HFF-Myc (cell line): ENCODE measurements at regions not wholly inside any gene's neighbourhood (a gene's known extent, or its start where the extent isn't known, plus 50 kb on each side); places are given as distances from the start of the nearest gene placed in this dataset.

Experiments used
- DNase-seq: peaks from one replicate; pipeline ENCODE4 v3.0.0-alpha.2; 2011; ENCODE audit warnings: low read depth; ENCODE audit errors: extremely low read depth
- H3K4me3 ChIP-seq: replicated peaks from 2 replicates; pipeline ENCODE4 v1.5.1; 2011; ENCODE audit warnings: low read depth, mild to moderate bottlenecking, control low read depth, low read length
- CTCF ChIP-seq: IDR thresholded peaks from 2 replicates; pipeline ENCODE4 v1.5.1; 2012; ENCODE audit warnings: mild to moderate bottlenecking, low read depth, low read length, control low read depth; ENCODE audit errors: missing control alignments

GRCh38 chr18:10361660-10362059, 92.8 kb upstream of the APCDD1 start:
- H3K4me3 ChIP-seq: no peak overlapping the region
- no peak for DNase-seq
- TF ChIP-seq CTCF: no peak

DNA sequence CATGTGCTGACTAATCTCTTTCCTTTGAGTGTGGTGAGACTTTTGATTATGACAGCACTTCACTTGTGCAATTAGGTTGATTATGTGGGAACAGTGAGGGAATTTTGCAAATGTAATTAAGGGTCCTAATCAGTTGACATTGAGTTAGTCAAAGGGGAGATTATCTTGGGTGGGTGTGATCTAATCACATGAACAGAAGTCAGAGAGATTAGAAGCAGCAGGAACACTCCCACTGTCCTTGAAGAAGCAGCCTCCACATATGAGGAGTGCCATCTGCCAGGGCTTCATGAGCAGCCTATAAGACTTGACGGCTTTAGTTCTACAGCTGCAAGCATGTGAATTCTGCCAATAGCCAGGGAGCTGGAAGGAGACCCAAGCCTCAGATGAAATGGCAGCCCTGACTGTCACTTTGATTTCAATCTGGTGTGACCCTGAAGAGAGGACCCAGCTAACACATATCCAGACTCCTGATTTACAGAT, 89.4 kb upstream of the APCDD1 start:
- H3K4me3 ChIP-seq: no peak overlapping the region
- no peak for DNase-seq
- TF ChIP-seq CTCF: no peak

GRCh38 chr18:10365901-10366300, 88.5 kb upstream of the APCDD1 start:
- DNase-seq: no peak
- no peak for TF ChIP-seq CTCF
- no peak overlapping the region for H3K4me3 ChIP-seq

GRCh38 chr18:10367836-10368235, 86.6 kb upstream of the APCDD1 start:
- DNase-seq: no peak
- H3K4me3 ChIP-seq: no peak overlapping the region
- no peak for TF ChIP-seq CTCF

GRCh38 chr18:10368456-10369453, 85.7 kb upstream of the APCDD1 start:
- no peak for TF ChIP-seq CTCF
- DNase-seq: no peak
- no peak overlapping the region for H3K4me3 ChIP-seq

DNA sequence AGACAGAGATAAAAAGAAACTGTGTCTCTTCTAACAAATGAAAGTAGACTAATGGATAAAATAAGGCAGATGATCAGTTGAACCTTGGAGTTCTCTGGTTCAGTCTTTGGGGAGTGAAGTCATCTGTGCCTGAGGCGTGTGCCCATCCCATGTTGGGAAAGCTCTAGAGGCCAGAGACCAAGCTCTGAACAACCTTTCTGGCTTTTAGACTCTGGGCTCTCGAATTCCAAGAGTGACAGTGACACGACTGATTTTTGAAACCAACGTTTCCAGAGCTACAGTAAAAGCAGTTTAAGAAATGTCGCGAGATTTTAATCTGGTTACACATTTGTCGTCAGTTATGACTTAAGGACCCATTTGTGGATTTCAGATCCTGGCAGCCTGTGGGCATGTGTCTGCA, 83.7 kb upstream of the APCDD1 start:
- no peak overlapping the region for H3K4me3 ChIP-seq
- no peak for DNase-seq
- no peak for TF ChIP-seq CTCF

- H3K4me3 ChIP-seq: no peak overlapping the region
- DNase-seq: no peak
- no peak for TF ChIP-seq CTCF
These were observed 83.3 kb upstream of the APCDD1 start for GRCh38 chr18:10371165-10371564.
